ENCODE measurements at regions not wholly inside any gene's neighbourhood (a gene's known extent, or its start where the extent isn't known, plus 50 kb on each side); places are given as distances from the start of the nearest gene placed in this dataset.

DNA sequence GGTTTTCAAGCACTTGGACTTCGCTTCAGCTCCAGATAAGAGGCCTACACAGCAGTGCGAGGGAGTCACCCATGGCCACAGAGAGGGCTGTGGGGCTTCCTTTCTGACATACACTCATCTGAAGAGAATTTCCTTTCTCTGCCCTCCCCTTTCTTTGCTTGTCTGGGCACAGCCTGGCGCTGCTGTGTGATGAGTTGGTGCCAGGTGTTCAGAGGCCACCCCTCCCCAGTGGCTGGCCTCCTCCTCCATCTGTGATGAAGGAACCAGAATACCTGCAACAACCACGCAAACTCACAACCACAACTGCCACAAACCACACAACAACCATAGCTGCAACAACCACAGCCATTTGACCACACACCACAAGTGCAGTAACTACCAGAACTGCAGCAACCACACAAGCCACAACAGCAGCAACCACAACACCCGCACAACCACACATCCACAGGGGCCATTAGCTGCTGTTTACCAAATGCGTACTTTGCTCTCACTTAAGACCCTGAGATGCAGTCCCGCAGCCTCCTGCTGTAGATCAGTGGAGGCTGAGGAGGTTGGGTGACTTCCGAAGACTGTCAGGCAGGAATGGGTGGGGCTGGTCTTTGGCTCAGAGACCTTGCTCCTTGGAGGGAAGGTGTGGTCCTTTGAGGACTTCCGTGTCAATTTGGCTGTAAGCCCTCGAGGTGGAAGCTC is 71.1 kb downstream of the IER5 start:
- no peaks in the 10 kb centered on the region for H3K9me3 ChIP-seq (ENCODE audit: control insufficient read depth, low read length, poor library complexity, severe bottlenecking)
- Mint-ChIP-seq H3K4me3 (peak overlapping the region; percentile 75), H3K36me3 (ENCODE audit: low read depth) (no peaks in the 10 kb centered on the region), H3K27me3 (no peaks in the 10 kb centered on the region), H3K4me1 (peaks cover 32% of the 10 kb centered on the region), H3K27ac (peak overlapping the region; percentile 92)
- DNase-seq = peak in 2 of 3 donors; percentile 20 to 31
- peak; percentile 84 for ATAC-seq

- ATAC-seq = peak; percentile 4
- peak overlapping the region; percentile 75 for H3K4me3 Mint-ChIP-seq
- no peak for DNase-seq
- H3K9me3 ChIP-seq (ENCODE audit: control insufficient read depth, low read length, poor library complexity, severe bottlenecking) = no peaks in the 10 kb centered on the region
- peaks cover 32% of the 10 kb centered on the region for H3K4me1 Mint-ChIP-seq
- H3K27me3 Mint-ChIP-seq = no peaks in the 10 kb centered on the region
- H3K36me3 Mint-ChIP-seq (ENCODE audit: low read depth) = no peaks in the 10 kb centered on the region
- peak overlapping the region; percentile 92 for H3K27ac Mint-ChIP-seq
Measured at GRCh38 chr1:181160322-181160721, 71.8 kb downstream of the IER5 start.

- Mint-ChIP-seq H3K36me3 (ENCODE audit: low read depth) (no peaks in the 10 kb centered on the region), H3K27me3 (no peaks in the 10 kb centered on the region), H3K4me3 (no peak overlapping the region), H3K4me1 (peaks cover 32% of the 10 kb centered on the region), H3K27ac (no peak overlapping the region)
- peak; percentile 17 for ATAC-seq
- no peak for DNase-seq
- no peaks in the 10 kb centered on the region for H3K9me3 ChIP-seq (ENCODE audit: control insufficient read depth, low read length, poor library complexity, severe bottlenecking)
Measured at GRCh38 chr1:181160998-181161870, 72.7 kb downstream of the IER5 start.

DNA sequence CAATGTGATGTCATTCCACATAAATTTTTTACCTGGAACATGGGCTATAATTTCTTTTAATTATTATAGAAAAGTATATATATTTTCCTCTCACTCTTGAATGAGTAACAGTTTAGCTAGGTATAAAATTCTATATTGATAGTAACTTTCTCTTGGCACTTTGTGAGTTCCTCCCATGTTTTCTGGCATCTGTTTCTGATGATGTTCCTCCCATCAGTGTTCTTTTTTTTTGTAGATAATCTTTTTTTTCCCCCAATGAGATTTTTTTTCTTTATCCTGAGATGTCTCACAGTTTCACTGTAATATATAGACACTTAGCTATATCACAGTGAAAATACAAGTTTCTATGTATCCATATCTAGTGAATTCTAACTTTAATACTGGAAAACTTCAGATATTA is 75.2 kb downstream of the IER5 start:
- Mint-ChIP-seq H3K4me1 (peaks cover 26% of the 10 kb centered on the region), H3K36me3 (ENCODE audit: low read depth) (no peaks in the 10 kb centered on the region), H3K4me3 (no peak overlapping the region), H3K27ac (no peak overlapping the region), H3K27me3 (no peaks in the 10 kb centered on the region)
- ATAC-seq = no peak
- no peak for DNase-seq
- H3K9me3 ChIP-seq (ENCODE audit: control insufficient read depth, low read length, poor library complexity, severe bottlenecking) = no peaks in the 10 kb centered on the region

DNA sequence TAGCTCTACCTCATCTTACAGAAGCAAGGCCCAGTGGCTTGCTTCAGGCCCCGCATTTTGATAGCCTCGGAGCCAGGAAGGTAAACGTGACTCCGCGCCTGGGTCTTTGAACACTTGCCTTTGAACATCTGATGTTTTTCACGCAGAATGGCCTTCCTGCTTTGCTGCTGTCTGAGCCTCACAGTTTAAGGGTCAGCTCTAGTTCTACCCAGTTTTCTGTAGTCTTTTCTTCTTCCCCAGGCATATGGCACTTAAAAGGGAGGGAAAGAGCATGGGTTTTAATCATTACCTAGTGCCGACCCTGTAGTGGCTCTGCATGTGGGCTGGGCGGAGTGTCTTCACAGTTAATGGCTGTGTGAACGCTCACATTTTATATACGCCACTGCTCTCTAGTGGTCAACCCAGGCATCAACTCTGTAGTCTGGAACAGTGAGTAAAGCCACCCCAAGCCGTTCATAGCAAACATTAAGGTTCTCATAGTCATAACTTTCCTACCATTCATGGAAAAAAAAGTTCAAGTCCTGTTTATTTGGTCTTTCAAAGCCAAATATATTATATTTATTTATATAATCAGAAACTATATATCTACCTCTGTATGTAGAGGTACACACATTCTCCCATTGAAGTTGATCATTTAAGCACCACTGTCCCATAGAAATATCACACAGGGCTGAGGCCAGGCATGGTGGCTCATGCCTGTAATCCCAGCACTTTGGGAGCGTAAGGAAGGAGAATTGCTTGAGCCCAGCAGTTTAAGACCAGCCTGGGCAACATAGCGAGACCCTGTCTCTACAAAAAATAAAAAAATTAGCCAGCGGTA is 78.1 kb downstream of the IER5 start:
- no peaks in the 10 kb centered on the region for H3K9me3 ChIP-seq (ENCODE audit: control insufficient read depth, low read length, poor library complexity, severe bottlenecking)
- peaks cover 5% of the 10 kb centered on the region for H3K4me1 Mint-ChIP-seq
- H3K27me3 Mint-ChIP-seq = no peaks in the 10 kb centered on the region
- ATAC-seq (peak; percentile 100), DNase-seq (peak; percentile 40 to 59 (median 41))
- peak overlapping the region; percentile 57 for H3K4me3 Mint-ChIP-seq
- H3K36me3 Mint-ChIP-seq (ENCODE audit: low read depth) = no peaks in the 10 kb centered on the region
- peak overlapping the region; percentile 57 for H3K27ac Mint-ChIP-seq

DNA sequence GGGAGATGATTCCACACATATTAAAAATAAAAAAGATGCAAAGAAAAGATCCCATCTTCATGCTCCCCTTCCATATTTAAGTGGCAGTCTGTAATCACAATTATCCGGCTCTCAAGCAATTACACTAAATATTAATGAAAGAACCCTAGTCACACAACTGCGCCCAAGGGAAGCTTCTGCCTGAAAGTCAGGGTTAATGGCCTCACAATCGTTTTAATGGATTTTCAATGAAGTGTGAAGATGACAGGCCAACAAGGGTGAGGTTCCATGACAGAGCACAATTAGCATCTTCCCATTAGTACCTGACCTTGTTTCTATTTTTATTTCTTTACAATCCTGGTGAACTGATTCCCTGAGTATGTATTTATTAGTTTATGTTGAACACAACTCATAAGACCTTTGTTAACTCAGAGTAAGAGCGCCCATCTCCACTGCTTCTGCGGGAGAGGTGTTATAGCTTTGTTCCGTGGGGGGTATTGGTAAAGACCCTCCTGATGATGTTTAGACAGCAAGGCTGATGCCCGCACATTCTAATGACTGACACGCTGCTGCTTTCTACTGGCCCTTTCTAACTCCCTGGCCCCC is 80.9 kb downstream of the IER5 start:
- ATAC-seq (no peak), DNase-seq (no peak)
- H3K27me3 Mint-ChIP-seq = no peaks in the 10 kb centered on the region
- no peak overlapping the region for H3K4me3 Mint-ChIP-seq
- no peaks in the 10 kb centered on the region for H3K9me3 ChIP-seq (ENCODE audit: control insufficient read depth, low read length, poor library complexity, severe bottlenecking)
- no peak overlapping the region for H3K27ac Mint-ChIP-seq
- H3K36me3 Mint-ChIP-seq (ENCODE audit: low read depth) = no peaks in the 10 kb centered on the region
- peaks cover 5% of the 10 kb centered on the region for H3K4me1 Mint-ChIP-seq

DNA sequence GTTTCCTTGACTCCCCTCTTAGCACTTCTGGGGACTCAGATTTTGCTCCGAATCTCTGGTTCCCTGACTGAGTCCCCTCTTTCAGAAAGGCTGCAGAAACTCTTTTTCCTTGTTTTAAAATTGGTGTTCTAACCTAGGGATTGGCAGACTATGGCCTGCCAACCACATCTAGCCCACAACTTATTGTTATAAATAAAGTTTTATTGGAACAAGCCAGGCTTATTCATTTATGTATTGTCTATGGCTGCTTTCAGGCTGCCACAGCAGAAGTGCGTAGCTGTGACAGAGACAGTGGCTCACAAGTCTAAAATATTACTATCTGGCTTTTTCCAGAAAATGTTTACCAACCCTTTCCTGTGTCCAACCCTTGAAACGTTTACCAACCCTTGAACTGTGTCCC is 81.7 kb downstream of the IER5 start:
- Mint-ChIP-seq H3K4me3 (no peak overlapping the region), H3K27me3 (peaks cover 6% of the 10 kb centered on the region), H3K27ac (no peak overlapping the region), H3K36me3 (ENCODE audit: low read depth) (no peaks in the 10 kb centered on the region), H3K4me1 (peaks cover 5% of the 10 kb centered on the region)
- H3K9me3 ChIP-seq (ENCODE audit: control insufficient read depth, low read length, poor library complexity, severe bottlenecking) = no peaks in the 10 kb centered on the region
- DNase-seq = no peak
- no peak for ATAC-seq

- H3K4me3 Mint-ChIP-seq = no peak overlapping the region
- peaks cover 6% of the 10 kb centered on the region for H3K27me3 Mint-ChIP-seq
- no peak for ATAC-seq
- peaks cover 3% of the 10 kb centered on the region for H3K4me1 Mint-ChIP-seq
- no peak overlapping the region for H3K27ac Mint-ChIP-seq
- DNase-seq = no peak
- H3K36me3 Mint-ChIP-seq (ENCODE audit: low read depth) = no peaks in the 10 kb centered on the region
- H3K9me3 ChIP-seq (ENCODE audit: control insufficient read depth, low read length, poor library complexity, severe bottlenecking) = no peaks in the 10 kb centered on the region
Measured at GRCh38 chr1:181172082-181172481, 83.6 kb downstream of the IER5 start.

GRCh38 chr1:181173761-181174447 is 85.4 kb downstream of the IER5 start:
- no peak for ATAC-seq
- peak overlapping the region; percentile 10 for H3K27ac Mint-ChIP-seq
- H3K4me1 Mint-ChIP-seq = peaks cover 5% of the 10 kb centered on the region
- no peaks in the 10 kb centered on the region for H3K9me3 ChIP-seq (ENCODE audit: control insufficient read depth, low read length, poor library complexity, severe bottlenecking)
- H3K27me3 Mint-ChIP-seq = peaks cover 6% of the 10 kb centered on the region
- no peak overlapping the region for H3K4me3 Mint-ChIP-seq
- DNase-seq = no peak
- H3K36me3 Mint-ChIP-seq (ENCODE audit: low read depth) = no peaks in the 10 kb centered on the region

GRCh38 chr1:181174861-181175260 is 86.4 kb downstream of the IER5 start:
- H3K4me1 Mint-ChIP-seq = peaks cover 9% of the 10 kb centered on the region
- DNase-seq = no peak
- ATAC-seq = no peak
- no peak overlapping the region for H3K4me3 Mint-ChIP-seq
- H3K27me3 Mint-ChIP-seq = peaks cover 6% of the 10 kb centered on the region
- no peak overlapping the region for H3K27ac Mint-ChIP-seq
- H3K36me3 Mint-ChIP-seq (ENCODE audit: low read depth) = no peaks in the 10 kb centered on the region
- H3K9me3 ChIP-seq (ENCODE audit: control insufficient read depth, low read length, poor library complexity, severe bottlenecking) = no peaks in the 10 kb centered on the region

GRCh38 chr1:181175356-181175910 is 86.9 kb downstream of the IER5 start:
- no peak for ATAC-seq
- H3K27ac Mint-ChIP-seq = no peak overlapping the region
- peaks cover 14% of the 10 kb centered on the region for H3K4me1 Mint-ChIP-seq
- no peak for DNase-seq
- no peak overlapping the region for H3K4me3 Mint-ChIP-seq
- H3K36me3 Mint-ChIP-seq (ENCODE audit: low read depth) = no peaks in the 10 kb centered on the region
- peaks cover 6% of the 10 kb centered on the region for H3K27me3 Mint-ChIP-seq
- no peaks in the 10 kb centered on the region for H3K9me3 ChIP-seq (ENCODE audit: control insufficient read depth, low read length, poor library complexity, severe bottlenecking)

DNA sequence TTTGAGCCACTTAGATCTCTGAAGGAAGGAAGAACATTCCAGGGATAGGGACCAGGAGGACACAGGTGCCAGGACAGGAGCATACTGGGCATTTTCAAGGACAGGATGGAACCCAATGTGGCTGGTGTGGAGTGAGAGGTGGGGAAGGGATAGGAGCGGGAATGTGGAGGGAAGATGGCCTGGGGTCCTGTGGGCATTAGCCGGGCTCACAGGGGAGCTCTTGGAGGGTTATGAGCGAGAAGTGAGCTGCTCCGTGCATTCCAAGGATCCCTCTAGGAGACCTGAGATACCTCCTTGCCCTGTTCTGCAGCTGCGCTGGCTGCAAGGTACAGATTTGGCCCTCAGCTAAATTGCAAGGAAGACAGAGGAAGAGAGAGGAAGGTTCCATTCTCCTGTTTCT is 87.5 kb downstream of the IER5 start:
- H3K27ac Mint-ChIP-seq = no peak overlapping the region
- no peaks in the 10 kb centered on the region for H3K9me3 ChIP-seq (ENCODE audit: control insufficient read depth, low read length, poor library complexity, severe bottlenecking)
- no peak overlapping the region for H3K4me3 Mint-ChIP-seq
- peaks cover 14% of the 10 kb centered on the region for H3K4me1 Mint-ChIP-seq
- no peaks in the 10 kb centered on the region for H3K36me3 Mint-ChIP-seq (ENCODE audit: low read depth)
- ATAC-seq (no peak), DNase-seq (no peak)
- peaks cover 6% of the 10 kb centered on the region for H3K27me3 Mint-ChIP-seq

All from T-helper 17 cell (primary cell).